ENCODE measurements at regions not wholly inside any gene's neighbourhood (a gene's known extent, or its start where the extent isn't known, plus 50 kb on each side); places are given as distances from the start of the nearest gene placed in this dataset.
A peak's percentile ranks its signal among the peaks of the same experiment; 100 is the strongest.
"Not testable (repeated sequence)": the region's sequence is repeated elsewhere in the genome, so short reads cannot be mapped to it uniquely, and the experiment has no call there.

DNA sequence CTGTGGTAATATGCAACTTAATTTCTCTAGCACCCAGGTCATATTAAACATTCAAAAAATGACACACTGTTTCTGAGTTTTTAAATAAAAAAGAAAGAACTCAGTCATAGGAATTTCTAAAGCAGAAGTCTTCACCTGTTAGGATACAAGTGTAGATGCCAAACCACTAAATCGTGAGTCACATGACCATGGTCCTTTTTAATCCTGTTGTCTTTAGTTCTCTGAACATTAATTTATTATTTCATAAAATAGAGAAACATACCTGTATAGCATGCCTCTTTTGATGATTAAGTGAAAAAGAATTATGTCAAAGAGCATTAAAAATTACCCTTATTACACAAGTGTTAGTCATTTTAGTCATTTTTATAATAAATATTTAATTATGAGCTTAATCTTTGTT is 398.8 kb downstream of the CCDC85A start:
- no peaks in the 10 kb centered on the region for H3K27me3 ChIP-seq
- H3K36me3 ChIP-seq = no peaks in the 10 kb centered on the region
- no peaks in the 10 kb centered on the region for H3K4me1 ChIP-seq (ENCODE audit: low read depth)
- no peak for DNase-seq (ENCODE audit: low read depth in 1 of 2, low spot score in 1 of 2)
- TF ChIP-seq, protein P1, sequence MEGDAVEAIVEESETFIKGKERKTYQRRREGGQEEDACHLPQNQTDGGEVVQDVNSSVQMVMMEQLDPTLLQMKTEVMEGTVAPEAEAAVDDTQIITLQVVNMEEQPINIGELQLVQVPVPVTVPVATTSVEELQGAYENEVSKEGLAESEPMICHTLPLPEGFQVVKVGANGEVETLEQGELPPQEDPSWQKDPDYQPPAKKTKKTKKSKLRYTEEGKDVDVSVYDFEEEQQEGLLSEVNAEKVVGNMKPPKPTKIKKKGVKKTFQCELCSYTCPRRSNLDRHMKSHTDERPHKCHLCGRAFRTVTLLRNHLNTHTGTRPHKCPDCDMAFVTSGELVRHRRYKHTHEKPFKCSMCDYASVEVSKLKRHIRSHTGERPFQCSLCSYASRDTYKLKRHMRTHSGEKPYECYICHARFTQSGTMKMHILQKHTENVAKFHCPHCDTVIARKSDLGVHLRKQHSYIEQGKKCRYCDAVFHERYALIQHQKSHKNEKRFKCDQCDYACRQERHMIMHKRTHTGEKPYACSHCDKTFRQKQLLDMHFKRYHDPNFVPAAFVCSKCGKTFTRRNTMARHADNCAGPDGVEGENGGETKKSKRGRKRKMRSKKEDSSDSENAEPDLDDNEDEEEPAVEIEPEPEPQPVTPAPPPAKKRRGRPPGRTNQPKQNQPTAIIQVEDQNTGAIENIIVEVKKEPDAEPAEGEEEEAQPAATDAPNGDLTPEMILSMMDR (IDR thresholded peaks at IDR 0.05; ENCODE audit: low read depth, low read length) = no peak
- no peak overlapping the region for H3K27ac ChIP-seq
- H3K4me3 ChIP-seq = no peak overlapping the region
- H3K9me3 ChIP-seq (ENCODE audit: low read depth) = no peaks in the 10 kb centered on the region

DNA sequence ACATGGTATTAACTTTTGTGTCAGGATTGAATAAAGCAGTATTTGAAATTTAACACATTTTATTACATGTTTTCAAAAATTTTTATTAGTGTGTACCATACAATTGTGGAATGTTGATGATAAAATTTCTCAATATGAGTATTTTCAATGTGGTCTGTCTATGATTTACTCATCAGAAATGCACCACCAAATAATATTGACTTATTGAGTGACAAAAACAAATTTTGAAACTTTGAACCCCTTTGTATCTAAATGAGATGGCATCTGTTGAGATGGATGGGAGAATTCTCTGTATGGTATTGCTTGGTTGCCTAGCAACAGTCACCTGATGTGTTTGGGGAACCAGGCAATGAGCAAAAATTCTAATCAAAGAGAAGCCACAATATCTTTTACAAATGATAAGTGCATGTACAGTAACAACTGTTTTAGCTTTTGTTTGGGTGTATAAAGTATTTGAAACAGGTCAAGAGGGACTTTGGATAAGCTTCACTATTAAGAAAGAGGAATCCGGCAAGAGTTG is 400.1 kb downstream of the CCDC85A start:
- DNase-seq (ENCODE audit: low read depth in 1 of 2, low spot score in 1 of 2) = peak in 1 of 2 donors; percentile 10
- H3K4me3 ChIP-seq = no peak overlapping the region

DNA sequence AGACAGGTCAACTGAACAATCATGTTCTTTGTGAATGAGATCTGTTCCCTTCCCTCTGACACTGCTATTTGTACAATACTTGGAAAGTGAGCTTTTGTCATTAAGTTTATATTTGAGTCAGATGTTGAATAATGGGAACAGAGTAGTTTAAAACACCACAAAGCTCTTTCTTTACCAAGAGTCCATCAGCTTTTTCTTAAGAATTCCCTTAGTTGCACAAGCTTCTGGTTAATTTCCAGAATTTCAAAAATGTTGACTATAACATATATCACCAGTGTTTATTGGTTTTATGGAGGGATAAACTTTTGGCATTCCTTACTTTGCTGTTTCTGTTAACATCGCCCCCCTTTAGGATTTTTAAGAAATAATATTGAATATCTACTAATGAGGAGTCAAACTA is 403.7 kb downstream of the CCDC85A start:
- Histone ChIP-seq H3K4me3 (no peak overlapping the region), H3K9me3 (ENCODE audit: low read depth) (no peaks in the 10 kb centered on the region), H3K27me3 (no peaks in the 10 kb centered on the region), H3K36me3 (no peaks in the 10 kb centered on the region), H3K27ac (no peak overlapping the region), H3K4me1 (ENCODE audit: low read depth) (no peaks in the 10 kb centered on the region)
- no peak for DNase-seq (ENCODE audit: low read depth in 1 of 2, low spot score in 1 of 2)
- TF ChIP-seq, protein P1 (IDR thresholded peaks at IDR 0.05; ENCODE audit: low read depth, low read length) = no peak

More for the DNA sequence above, 400.1 kb downstream of the CCDC85A start:
- TF ChIP-seq, protein P1 (IDR thresholded peaks at IDR 0.05; ENCODE audit: low read depth, low read length) = no peak
- Histone ChIP-seq H3K36me3 (no peaks in the 10 kb centered on the region), H3K27ac (no peak overlapping the region), H3K27me3 (no peaks in the 10 kb centered on the region), H3K4me1 (ENCODE audit: low read depth) (no peaks in the 10 kb centered on the region), H3K9me3 (ENCODE audit: low read depth) (no peaks in the 10 kb centered on the region)

DNA sequence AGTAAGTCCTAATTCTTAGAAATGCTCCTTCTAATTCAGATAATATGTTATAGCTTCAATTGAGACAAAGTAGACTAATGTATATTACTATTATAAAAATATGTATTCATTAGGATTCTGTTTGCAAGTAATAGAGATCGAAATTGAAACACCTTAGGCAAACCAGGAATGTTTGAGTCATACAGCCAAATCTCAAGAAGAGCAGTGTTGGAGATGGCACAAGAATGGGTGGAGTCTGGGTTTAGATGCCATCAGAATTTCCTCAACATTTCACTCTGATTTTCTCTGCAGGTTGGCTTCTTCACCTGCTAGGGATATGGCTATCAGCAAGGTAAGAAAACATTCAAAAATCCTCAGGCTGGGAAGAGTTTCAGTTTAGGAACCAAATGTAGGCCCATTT is 405.4 kb downstream of the CCDC85A start:
- TF ChIP-seq, protein P1 (IDR thresholded peaks at IDR 0.05; ENCODE audit: low read depth, low read length) = no peak
- Histone ChIP-seq H3K9me3 (ENCODE audit: low read depth) (no peaks in the 10 kb centered on the region), H3K27me3 (no peaks in the 10 kb centered on the region), H3K27ac (no peak overlapping the region), H3K4me1 (ENCODE audit: low read depth) (no peaks in the 10 kb centered on the region), H3K4me3 (no peak overlapping the region), H3K36me3 (no peaks in the 10 kb centered on the region)
- no peak for DNase-seq (ENCODE audit: low read depth in 1 of 2, low spot score in 1 of 2)

DNA sequence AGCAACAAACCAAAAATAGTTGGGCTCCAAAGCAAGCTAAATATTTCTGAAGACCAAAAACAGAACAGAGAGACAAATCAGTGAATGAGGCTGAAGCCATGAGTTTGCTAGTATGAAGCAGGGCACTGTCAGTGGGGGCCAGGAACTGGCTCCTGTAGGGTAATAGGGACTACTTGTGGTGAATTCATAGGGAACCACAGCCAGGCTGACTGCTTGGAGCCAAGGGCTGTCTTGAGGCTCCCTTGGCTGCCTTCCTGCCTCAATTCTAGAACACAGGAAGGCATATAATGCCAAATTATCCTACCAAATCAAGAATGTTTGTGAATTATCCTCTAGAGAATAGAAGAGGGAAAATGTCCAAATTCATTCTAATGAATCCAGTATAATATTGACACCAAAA is 406.0 kb downstream of the CCDC85A start:
- H3K27ac ChIP-seq = no peak overlapping the region
- no peaks in the 10 kb centered on the region for H3K36me3 ChIP-seq
- no peak overlapping the region for H3K4me3 ChIP-seq
- TF ChIP-seq, protein P1 (IDR thresholded peaks at IDR 0.05; ENCODE audit: low read depth, low read length) = no peak
- H3K27me3 ChIP-seq = no peaks in the 10 kb centered on the region
- H3K9me3 ChIP-seq (ENCODE audit: low read depth) = no peaks in the 10 kb centered on the region
- DNase-seq (ENCODE audit: low read depth in 1 of 2, low spot score in 1 of 2) = no peak
- no peaks in the 10 kb centered on the region for H3K4me1 ChIP-seq (ENCODE audit: low read depth)

DNA sequence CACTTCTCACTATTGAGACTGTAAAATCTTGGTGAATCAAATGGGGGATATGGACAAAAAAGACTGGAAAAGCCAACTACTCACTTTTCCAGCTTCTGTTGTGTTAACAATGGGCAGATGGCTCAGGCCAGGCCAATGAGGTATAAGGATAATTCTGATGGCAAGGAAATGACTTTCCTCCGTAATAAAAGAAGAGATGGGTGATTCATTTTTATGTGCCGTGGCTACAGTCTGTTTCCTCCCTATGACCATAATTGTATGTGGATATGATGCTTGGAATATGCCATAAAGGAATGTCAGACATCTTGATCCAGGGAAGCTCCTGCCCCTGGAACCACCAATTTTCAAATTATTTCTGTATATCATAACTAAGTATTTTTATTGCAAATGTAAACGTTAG is 406.8 kb downstream of the CCDC85A start:
- Histone ChIP-seq H3K36me3 (no peaks in the 10 kb centered on the region), H3K27me3 (no peaks in the 10 kb centered on the region), H3K27ac (no peak overlapping the region), H3K9me3 (ENCODE audit: low read depth) (no peaks in the 10 kb centered on the region), H3K4me1 (ENCODE audit: low read depth) (no peaks in the 10 kb centered on the region), H3K4me3 (no peak overlapping the region)
- no peak for DNase-seq (ENCODE audit: low read depth in 1 of 2, low spot score in 1 of 2)
- TF ChIP-seq, protein P1 (IDR thresholded peaks at IDR 0.05; ENCODE audit: low read depth, low read length) = no peak

DNA sequence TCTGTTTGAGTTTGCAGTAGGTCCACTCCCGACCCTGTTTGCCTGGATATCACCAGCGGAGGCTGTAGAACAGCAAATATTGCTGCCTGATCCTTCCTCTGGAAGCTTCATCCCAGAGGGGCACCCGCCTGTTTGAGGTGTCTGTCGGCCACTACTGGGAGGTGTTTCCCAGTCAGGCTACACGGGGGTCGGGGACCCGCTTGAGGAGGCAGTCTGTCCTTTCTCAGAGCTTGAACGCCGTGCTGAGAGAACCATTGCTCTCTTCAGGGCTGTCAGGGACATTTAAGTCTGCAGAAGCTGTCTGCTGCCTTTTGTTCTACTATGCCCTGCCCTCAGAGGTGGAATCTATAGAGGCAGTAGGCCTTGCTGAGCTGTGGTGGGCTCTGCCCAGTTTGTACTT is 422.3 kb downstream of the CCDC85A start:
- H3K27ac ChIP-seq; H3K27me3 ChIP-seq; H3K36me3 ChIP-seq; H3K4me1 ChIP-seq (ENCODE audit: low read depth); H3K9me3 ChIP-seq (ENCODE audit: low read depth); DNase-seq (ENCODE audit: low read depth in 1 of 2, low spot score in 1 of 2); H3K4me3 ChIP-seq: not testable (repeated sequence)

Data from cardiac muscle cell (in vitro differentiated cells and primary cell).